Nephron progenitor cell (in vitro differentiated cells): ENCODE measurements at regions not wholly inside any gene's neighbourhood (a gene's known extent, or its start where the extent isn't known, plus 50 kb on each side); places are given as distances from the start of the nearest gene placed in this dataset.

Experiments used
- DNase-seq: peaks from one replicate; pipeline ENCODE4 v3.0.0; 2021
- H3K27ac Mint-ChIP-seq: 2 replicates; pipeline ENCODE4 v1.8.0; 2021; ENCODE audit warnings: mild to moderate bottlenecking, moderate library complexity, mixed read lengths
- H3K27me3 Mint-ChIP-seq: 2 replicates; pipeline ENCODE4 v1.8.0; 2021; ENCODE audit warnings: mild to moderate bottlenecking, low read depth, mixed read lengths; ENCODE audit not compliant: poor library complexity
- H3K36me3 Mint-ChIP-seq: 2 replicates; pipeline ENCODE4 v1.8.0; 2021; ENCODE audit warnings: low read depth, mixed read lengths
- H3K4me1 Mint-ChIP-seq: 2 replicates; pipeline ENCODE4 v1.8.0; 2021; ENCODE audit warnings: mixed read lengths
- H3K4me3 Mint-ChIP-seq: 2 replicates; pipeline ENCODE4 v1.8.0; 2021; ENCODE audit warnings: mild to moderate bottlenecking, moderate library complexity, mixed read lengths
- H3K9me3 Mint-ChIP-seq: 2 replicates; pipeline ENCODE4 v1.8.0; 2021; ENCODE audit warnings: mild to moderate bottlenecking, moderate library complexity, mixed read lengths
- TF ChIP-seq, protein P1 (sequence below): fragments of 200-600 bp; sonication (generic); IDR thresholded peaks from 2 replicates; pipeline ENCODE4 v1.5.0; 2021; ENCODE audit warnings: antibody characterized with exemption

DNA sequence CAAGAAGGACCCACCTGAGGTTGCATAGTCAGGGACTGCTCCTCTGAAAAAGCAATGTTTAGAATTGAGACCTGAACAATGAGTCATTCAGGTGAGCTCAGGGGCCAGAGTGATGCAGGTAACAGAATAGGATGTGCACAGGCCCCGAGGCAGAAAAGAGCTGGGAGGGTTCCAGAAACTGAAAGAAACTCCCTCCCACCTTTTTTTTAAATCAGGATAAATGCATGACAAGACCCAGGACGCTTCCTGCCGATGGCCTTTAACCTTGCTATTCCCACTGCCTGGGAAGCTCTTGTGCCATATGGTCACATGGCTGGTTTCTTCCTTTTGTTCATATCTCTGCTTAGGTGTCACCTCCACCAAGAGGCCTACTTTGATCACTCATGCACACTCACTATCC, 214.2 kb upstream of the ZBED5 start:
- no peak for DNase-seq
- peaks cover 18% of the 10 kb centered on the region for H3K27me3 Mint-ChIP-seq
- no peaks in the 10 kb centered on the region for H3K9me3 Mint-ChIP-seq
- no peaks in the 10 kb centered on the region for H3K36me3 Mint-ChIP-seq
- peaks cover 54% of the 10 kb centered on the region for H3K4me1 Mint-ChIP-seq
- H3K27ac Mint-ChIP-seq: no peak overlapping the region
- TF ChIP-seq, protein P1, sequence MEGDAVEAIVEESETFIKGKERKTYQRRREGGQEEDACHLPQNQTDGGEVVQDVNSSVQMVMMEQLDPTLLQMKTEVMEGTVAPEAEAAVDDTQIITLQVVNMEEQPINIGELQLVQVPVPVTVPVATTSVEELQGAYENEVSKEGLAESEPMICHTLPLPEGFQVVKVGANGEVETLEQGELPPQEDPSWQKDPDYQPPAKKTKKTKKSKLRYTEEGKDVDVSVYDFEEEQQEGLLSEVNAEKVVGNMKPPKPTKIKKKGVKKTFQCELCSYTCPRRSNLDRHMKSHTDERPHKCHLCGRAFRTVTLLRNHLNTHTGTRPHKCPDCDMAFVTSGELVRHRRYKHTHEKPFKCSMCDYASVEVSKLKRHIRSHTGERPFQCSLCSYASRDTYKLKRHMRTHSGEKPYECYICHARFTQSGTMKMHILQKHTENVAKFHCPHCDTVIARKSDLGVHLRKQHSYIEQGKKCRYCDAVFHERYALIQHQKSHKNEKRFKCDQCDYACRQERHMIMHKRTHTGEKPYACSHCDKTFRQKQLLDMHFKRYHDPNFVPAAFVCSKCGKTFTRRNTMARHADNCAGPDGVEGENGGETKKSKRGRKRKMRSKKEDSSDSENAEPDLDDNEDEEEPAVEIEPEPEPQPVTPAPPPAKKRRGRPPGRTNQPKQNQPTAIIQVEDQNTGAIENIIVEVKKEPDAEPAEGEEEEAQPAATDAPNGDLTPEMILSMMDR: no peak
- no peak overlapping the region for H3K4me3 Mint-ChIP-seq

DNA sequence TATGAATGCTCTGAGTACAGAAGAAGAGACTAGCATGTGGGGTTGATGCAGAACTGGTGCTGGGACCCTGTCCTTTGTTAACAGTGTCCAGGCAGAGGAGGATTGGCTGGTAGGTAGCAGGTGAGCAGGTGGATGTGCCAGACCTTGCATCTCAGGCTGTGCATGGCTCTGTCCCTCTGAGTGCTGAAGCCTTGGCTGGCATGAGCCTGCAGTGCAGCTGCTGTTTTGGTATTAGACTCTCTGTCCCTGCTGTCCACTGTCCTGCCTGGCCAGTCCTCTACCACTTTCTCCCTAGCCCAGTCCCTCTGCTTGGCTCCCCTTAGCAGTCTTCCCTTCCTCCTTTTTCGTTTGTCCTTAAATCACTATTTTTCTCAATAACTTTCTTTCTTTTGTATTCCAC, 213.6 kb upstream of the ZBED5 start:
- peak overlapping the region; percentile 3 for H3K4me3 Mint-ChIP-seq
- H3K36me3 Mint-ChIP-seq: no peaks in the 10 kb centered on the region
- H3K27me3 Mint-ChIP-seq: peaks cover 15% of the 10 kb centered on the region
- no peak overlapping the region for H3K27ac Mint-ChIP-seq
- H3K4me1 Mint-ChIP-seq: peaks cover 50% of the 10 kb centered on the region
- no peaks in the 10 kb centered on the region for H3K9me3 Mint-ChIP-seq
- DNase-seq: no peak
- TF ChIP-seq, protein P1: no peak

DNA sequence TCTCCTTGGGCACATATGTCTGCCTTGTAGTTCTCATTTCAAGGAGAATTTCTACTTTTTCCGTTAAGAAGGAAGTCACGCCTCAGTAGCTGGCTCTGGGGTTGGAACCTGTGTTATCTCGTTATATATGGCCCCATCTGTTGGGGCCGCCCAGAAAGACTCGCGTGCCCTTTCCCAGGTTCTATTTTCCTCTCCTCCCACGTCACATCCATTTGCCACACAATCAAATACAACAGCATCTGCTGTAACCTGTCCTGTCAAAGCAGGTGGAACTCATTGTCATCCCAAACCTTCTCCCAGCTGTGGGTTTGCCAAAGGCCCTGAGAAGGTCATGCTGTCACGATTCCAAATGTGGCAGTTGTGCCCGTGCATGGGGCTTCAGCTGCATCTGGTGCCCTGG, 213.1 kb upstream of the ZBED5 start:
- TF ChIP-seq, protein P1: no peak
- Mint-ChIP-seq H3K36me3 (no peaks in the 10 kb centered on the region), H3K9me3 (no peaks in the 10 kb centered on the region), H3K4me1 (peaks cover 45% of the 10 kb centered on the region), H3K27ac (no peak overlapping the region), H3K27me3 (peaks cover 15% of the 10 kb centered on the region), H3K4me3 (no peak overlapping the region)
- DNase-seq: no peak

DNA sequence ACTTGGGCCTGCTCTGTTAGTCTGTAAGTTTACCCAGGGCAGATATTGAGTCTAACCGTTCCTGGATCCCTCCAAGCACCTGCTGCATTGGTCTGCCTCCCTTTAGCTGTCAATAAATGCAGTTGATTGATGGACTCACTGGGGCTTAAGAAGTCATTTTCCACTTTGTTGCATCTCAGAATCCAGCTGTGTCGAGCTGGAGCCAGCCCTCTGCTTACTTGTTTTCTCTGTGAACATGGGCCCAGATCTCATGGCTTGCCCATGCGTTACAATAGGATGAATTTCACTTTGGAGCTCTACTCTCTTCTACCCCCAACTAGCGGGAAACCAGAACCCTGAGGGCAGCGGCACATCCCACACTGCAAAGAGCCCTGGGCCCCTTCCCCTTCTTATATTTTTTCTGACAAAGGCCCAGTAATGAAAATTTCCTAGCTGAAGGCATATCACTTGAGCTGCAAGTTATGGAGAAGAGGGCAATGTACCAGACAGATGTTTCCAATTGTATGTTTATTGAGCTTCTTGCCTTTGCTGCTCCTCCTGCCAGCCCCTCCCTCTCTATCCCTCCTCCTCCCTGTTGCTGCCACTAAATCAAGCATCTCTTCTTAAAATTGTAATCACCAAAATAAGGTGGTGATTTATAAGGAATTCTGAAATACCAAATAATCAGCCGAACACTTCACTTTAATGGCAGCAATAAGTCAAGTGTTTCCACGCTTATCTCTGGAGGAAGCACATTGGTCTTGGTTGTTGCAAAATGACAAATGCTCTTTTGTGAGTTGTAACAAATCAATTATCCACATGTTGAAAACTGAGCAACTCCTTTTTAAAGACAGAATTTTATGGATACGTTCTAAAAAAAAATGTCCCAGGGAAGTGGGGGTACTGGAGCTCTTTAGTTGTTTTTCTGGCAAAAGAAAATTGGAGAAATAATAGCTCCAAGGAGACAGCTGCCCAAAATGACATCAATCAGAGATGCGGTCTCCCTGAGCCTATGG, 212.3 kb upstream of the ZBED5 start:
- Mint-ChIP-seq H3K4me3 (peak overlapping the region; percentile 29), H3K9me3 (no peaks in the 10 kb centered on the region), H3K27ac (peak overlapping the region; percentile 74), H3K27me3 (peaks cover 16% of the 10 kb centered on the region), H3K4me1 (peaks cover 43% of the 10 kb centered on the region), H3K36me3 (no peaks in the 10 kb centered on the region)
- peak; percentile 35 for DNase-seq
- TF ChIP-seq, protein P1: no peak

DNA sequence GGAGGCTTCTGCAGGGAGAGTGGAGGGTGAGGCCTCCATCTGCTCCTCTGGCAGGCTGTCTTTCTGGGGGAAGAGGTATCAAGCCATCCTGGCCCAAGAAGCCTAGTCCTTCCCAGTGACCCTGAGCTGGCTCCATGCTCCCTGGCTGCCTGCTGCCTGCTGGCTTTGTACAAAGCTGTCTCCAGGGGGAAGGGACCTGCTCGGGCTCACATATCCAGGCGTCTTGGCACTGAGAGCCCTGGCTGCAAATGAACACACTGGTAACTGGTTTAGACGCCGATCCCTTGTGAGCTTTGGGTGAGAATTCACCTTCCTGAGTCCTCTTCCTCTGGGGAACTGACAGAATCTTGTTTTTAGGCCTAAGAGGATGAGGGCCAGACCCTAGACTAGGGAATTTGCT, 210.3 kb upstream of the ZBED5 start:
- Mint-ChIP-seq H3K36me3 (no peaks in the 10 kb centered on the region), H3K27me3 (peaks cover 16% of the 10 kb centered on the region)

More for the DNA sequence above, 210.3 kb upstream of the ZBED5 start:
- TF ChIP-seq, protein P1: no peak
- peaks cover under 1% of the 10 kb centered on the region for H3K9me3 Mint-ChIP-seq
- peaks cover 46% of the 10 kb centered on the region for H3K4me1 Mint-ChIP-seq
- H3K4me3 Mint-ChIP-seq: no peak overlapping the region
- DNase-seq: no peak
- no peak overlapping the region for H3K27ac Mint-ChIP-seq
